DOHH2 (cell line): ENCODE measurements at regions not wholly inside any gene's neighbourhood (a gene's known extent, or its start where the extent isn't known, plus 50 kb on each side); places are given as distances from the start of the nearest gene placed in this dataset.

Experiments used
- CTCF ChIP-seq: fragments of 200-600 bp; sonication (generic); IDR thresholded peaks from one replicate; pipeline ENCODE4 v1.5.1; 2014; ENCODE audit warnings: antibody characterized with exemption, mild to moderate bottlenecking, low read depth, low read length; ENCODE audit not compliant: poor library complexity, severe bottlenecking
- EZH2phosphoT487 ChIP-seq: fragments of 200-600 bp; sonication (generic); IDR thresholded peaks from 2 replicates; pipeline ENCODE4 v1.6.1; 2017; ENCODE audit warnings: borderline replicate concordance, mild to moderate bottlenecking, antibody characterized with exemption, low read length, moderate library complexity, mixed read lengths

- TF ChIP-seq CTCF: no peak
- no peak for TF ChIP-seq EZH2phosphoT487
These were observed 58.7 kb upstream of the ANKRD55 start for GRCh38 chr5:56291661-56292374.
